G401 (cell line): ENCODE measurements at regions not wholly inside any gene's neighbourhood (a gene's known extent, or its start where the extent isn't known, plus 50 kb on each side); places are given as distances from the start of the nearest gene placed in this dataset.
A peak's percentile ranks its signal among the peaks of the same experiment; 100 is the strongest.
"Not testable (repeated sequence)": the region's sequence is repeated elsewhere in the genome, so short reads cannot be mapped to it uniquely, and the experiment has no call there.

Source experiments
- DNase-seq: peaks from one replicate; pipeline ENCODE4 v3.0.0-alpha.2; 2015; ENCODE audit warnings: low spot score
- in situ Hi-C: cut with HindIII; loops from 2 replicates; pipeline ENCODE4 v1.10.0; 2016; ENCODE audit warnings: low sequenced_read_pairs, mixed read lengths

- no peak for DNase-seq
- in situ Hi-C loops = no loop called here
Observed at GRCh38 chrX:131595120-131595519, 51.2 kb downstream of the OR13H1 start.

- DNase-seq = no peak
- in situ Hi-C loops = no loop called here
Observed at GRCh38 chrX:131607792-131608369, 64.0 kb downstream of the OR13H1 start.

GRCh38 chrX:131609480-131609879 is 65.6 kb downstream of the OR13H1 start:
- in situ Hi-C loops = no loop called here
- DNase-seq = no peak

- no peak for DNase-seq
Observed at GRCh38 chrX:131613260-131613659, 69.4 kb downstream of the OR13H1 start.

GRCh38 chrX:131614241-131614640 is 70.4 kb downstream of the OR13H1 start:
- DNase-seq = no peak
- in situ Hi-C loops = no loop called here

More at GRCh38 chrX:131613260-131613659, 69.4 kb downstream of the OR13H1 start:
- in situ Hi-C loops = no loop called here

- in situ Hi-C loops = no loop called here
- no peak for DNase-seq
Observed at GRCh38 chrX:131617182-131617581, 73.3 kb downstream of the OR13H1 start.

- DNase-seq = no peak
- in situ Hi-C loops = no loop called here
Observed at GRCh38 chrX:131621650-131622049, 77.8 kb downstream of the OR13H1 start.

- in situ Hi-C loops = no loop called here
- DNase-seq = no peak
Observed at GRCh38 chrX:131626681-131627296, 82.9 kb downstream of the OR13H1 start.

GRCh38 chrX:131630534-131630933 is 86.7 kb downstream of the OR13H1 start:
- no peak for DNase-seq
- in situ Hi-C loops = no loop called here

GRCh38 chrX:131633285-131633917 is 89.5 kb downstream of the OR13H1 start:
- peak; percentile 29 for DNase-seq
- in situ Hi-C loops = no loop called here

- no peak for DNase-seq
- in situ Hi-C loops = no loop called here
Observed at GRCh38 chrX:131634900-131635299, 91.0 kb downstream of the OR13H1 start.

GRCh38 chrX:131646106-131646505 is 102.2 kb downstream of the OR13H1 start:
- in situ Hi-C loops = no loop called here

GRCh38 chrX:131649741-131650140 is 105.9 kb downstream of the OR13H1 start:
- DNase-seq = no peak
- in situ Hi-C loops = no loop called here

More at GRCh38 chrX:131646106-131646505, 102.2 kb downstream of the OR13H1 start:
- no peak for DNase-seq

GRCh38 chrX:131650637-131651410 is 107.0 kb downstream of the OR13H1 start:
- DNase-seq = no peak
- in situ Hi-C loops = no loop called here

GRCh38 chrX:131663726-131664125 is 119.9 kb downstream of the OR13H1 start:
- in situ Hi-C loops, DNase-seq: not testable (repeated sequence)

GRCh38 chrX:131671735-131672134 is 127.9 kb downstream of the OR13H1 start:
- in situ Hi-C loops = no loop called here
- no peak for DNase-seq

- no peak for DNase-seq
- in situ Hi-C loops = no loop called here
Observed at GRCh38 chrX:131675596-131676194, 131.8 kb downstream of the OR13H1 start.

- peak; percentile 1 for DNase-seq
- in situ Hi-C loops = no loop called here
Observed at GRCh38 chrX:131677655-131678628, 134.1 kb downstream of the OR13H1 start.
